ENCODE measurements at regions not wholly inside any gene's neighbourhood (a gene's known extent, or its start where the extent isn't known, plus 50 kb on each side); places are given as distances from the start of the nearest gene placed in this dataset.

DNA sequence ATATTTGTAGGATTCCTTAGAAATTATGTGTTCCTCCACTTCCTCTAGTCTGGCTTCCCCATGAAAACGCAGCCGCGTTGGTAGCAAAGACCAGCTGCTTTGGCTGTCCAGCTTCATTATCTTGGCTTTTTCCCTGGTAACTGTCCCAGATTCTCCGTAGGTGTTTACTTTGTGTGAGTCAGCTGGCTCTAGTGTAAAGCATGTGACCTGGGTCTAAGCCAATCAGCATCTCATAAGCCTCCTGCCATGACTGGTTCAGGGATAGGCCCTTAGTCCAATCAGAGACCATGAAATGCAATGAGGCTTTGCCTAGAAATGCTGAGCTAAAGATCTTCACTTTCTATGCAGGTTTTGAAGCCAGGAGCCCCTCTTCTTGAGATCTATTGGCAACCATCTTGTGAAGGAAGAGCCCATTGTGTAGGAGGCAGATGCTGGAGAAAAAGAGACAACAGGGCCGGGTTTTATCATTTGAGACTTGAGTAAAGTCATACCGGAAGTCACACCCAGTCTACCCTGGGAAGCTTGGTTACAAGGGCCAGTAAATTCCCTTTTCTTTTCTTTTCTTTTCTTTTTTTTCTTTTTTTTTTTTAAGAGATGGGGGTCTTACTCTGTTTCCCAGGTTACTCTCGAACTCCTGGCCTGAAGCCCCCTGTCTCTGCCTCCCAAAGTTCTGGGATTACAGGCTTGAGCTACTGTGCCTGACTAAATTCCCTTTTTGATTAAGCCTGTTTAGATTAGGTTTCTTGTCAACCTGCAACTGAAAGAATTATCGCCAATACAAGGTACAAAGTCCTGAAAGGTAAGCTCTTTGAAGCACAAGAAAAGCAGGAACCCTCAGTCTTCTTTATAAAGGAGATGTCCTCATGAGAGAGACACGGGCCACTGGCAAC, 256.5 kb upstream of the RREB1 start (continued):
- TF ChIP-seq, protein P1, sequence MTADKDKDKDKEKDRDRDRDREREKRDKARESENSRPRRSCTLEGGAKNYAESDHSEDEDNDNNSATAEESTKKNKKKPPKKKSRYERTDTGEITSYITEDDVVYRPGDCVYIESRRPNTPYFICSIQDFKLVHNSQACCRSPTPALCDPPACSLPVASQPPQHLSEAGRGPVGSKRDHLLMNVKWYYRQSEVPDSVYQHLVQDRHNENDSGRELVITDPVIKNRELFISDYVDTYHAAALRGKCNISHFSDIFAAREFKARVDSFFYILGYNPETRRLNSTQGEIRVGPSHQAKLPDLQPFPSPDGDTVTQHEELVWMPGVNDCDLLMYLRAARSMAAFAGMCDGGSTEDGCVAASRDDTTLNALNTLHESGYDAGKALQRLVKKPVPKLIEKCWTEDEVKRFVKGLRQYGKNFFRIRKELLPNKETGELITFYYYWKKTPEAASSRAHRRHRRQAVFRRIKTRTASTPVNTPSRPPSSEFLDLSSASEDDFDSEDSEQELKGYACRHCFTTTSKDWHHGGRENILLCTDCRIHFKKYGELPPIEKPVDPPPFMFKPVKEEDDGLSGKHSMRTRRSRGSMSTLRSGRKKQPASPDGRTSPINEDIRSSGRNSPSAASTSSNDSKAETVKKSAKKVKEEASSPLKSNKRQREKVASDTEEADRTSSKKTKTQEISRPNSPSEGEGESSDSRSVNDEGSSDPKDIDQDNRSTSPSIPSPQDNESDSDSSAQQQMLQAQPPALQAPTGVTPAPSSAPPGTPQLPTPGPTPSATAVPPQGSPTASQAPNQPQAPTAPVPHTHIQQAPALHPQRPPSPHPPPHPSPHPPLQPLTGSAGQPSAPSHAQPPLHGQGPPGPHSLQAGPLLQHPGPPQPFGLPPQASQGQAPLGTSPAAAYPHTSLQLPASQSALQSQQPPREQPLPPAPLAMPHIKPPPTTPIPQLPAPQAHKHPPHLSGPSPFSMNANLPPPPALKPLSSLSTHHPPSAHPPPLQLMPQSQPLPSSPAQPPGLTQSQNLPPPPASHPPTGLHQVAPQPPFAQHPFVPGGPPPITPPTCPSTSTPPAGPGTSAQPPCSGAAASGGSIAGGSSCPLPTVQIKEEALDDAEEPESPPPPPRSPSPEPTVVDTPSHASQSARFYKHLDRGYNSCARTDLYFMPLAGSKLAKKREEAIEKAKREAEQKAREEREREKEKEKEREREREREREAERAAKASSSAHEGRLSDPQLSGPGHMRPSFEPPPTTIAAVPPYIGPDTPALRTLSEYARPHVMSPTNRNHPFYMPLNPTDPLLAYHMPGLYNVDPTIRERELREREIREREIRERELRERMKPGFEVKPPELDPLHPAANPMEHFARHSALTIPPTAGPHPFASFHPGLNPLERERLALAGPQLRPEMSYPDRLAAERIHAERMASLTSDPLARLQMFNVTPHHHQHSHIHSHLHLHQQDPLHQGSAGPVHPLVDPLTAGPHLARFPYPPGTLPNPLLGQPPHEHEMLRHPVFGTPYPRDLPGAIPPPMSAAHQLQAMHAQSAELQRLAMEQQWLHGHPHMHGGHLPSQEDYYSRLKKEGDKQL (CRISPR knock-in tag; IDR thresholded peaks at IDR 0.05; ENCODE audit: borderline replicate concordance): no peak
- TF ChIP-seq COPS2 (conservative IDR thresholded peaks at IDR 0.05) (no peak), SRSF3 (IDR thresholded peaks at IDR 0.05; ENCODE audit: insufficient read depth, low read length) (no peak), SRSF1 (IDR thresholded peaks at IDR 0.05; ENCODE audit: low read depth, low read length) (no peak), C11orf30 (IDR thresholded peaks at IDR 0.05; ENCODE audit: low read depth) (peak; percentile 68), EHMT2 (IDR thresholded peaks at IDR 0.05) (peak; percentile 92), ZNF282 (CRISPR knock-in tag; IDR thresholded peaks at IDR 0.05) (no peak), JUN (IDR thresholded peaks at IDR 0.05; ENCODE audit: borderline replicate concordance, low read depth, low read length) (peak; percentile 75; the same call in 1 of the 2 replicates), JUN (CRISPR knock-in tag; IDR thresholded peaks at IDR 0.05; ENCODE audit: borderline replicate concordance) (no peak), CBFA2T2 (conservative IDR thresholded peaks at IDR 0.05) (peak; percentile 68), ELF4 (CRISPR knock-in tag; IDR thresholded peaks at IDR 0.05) (no peak), ZNF717 (CRISPR knock-in tag; IDR thresholded peaks at IDR 0.05) (no peak), SMAD2 (IDR thresholded peaks at IDR 0.05; ENCODE audit: low read depth, low read length) (no peak), POU5F1 (IDR thresholded peaks at IDR 0.05; ENCODE audit: borderline replicate concordance, low read depth, low read length, partially characterized antibody) (no peak), NCOA2 (IDR thresholded peaks at IDR 0.05; ENCODE audit: partially characterized antibody in 2 of 2) (no peak), ARID1B (IDR thresholded peaks at IDR 0.05) (peak; percentile 37; the same call in 1 of the 2 replicates), YY1 (IDR thresholded peaks at IDR 0.05; ENCODE audit: borderline replicate concordance in 1 of 3, control insufficient read depth in 1 of 3, extremely low read depth in 1 of 3, insufficient read depth in 3 of 3, insufficient read length in 1 of 3, insufficient replicate concordance in 2 of 3, low read depth in 1 of 3, low read length in 2 of 3) (peak in 1 of 3 experiments; percentile 9), BHLHE40 (IDR thresholded peaks at IDR 0.05; ENCODE audit: low read length) (no peak), CHD1 (IDR thresholded peaks at IDR 0.05; ENCODE audit: low read length) (no peak), FOXA1 (IDR thresholded peaks at IDR 0.05; ENCODE audit: borderline replicate concordance) (peak; percentile 79; the same call in 1 of the 2 replicates), STAT5A (IDR thresholded peaks at IDR 0.05; ENCODE audit: borderline replicate concordance, low read length) (no peak)
- TF ChIP-seq, protein P2, sequence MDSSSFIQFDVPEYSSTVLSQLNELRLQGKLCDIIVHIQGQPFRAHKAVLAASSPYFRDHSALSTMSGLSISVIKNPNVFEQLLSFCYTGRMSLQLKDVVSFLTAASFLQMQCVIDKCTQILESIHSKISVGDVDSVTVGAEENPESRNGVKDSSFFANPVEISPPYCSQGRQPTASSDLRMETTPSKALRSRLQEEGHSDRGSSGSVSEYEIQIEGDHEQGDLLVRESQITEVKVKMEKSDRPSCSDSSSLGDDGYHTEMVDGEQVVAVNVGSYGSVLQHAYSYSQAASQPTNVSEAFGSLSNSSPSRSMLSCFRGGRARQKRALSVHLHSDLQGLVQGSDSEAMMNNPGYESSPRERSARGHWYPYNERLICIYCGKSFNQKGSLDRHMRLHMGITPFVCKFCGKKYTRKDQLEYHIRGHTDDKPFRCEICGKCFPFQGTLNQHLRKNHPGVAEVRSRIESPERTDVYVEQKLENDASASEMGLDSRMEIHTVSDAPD (CRISPR knock-in tag; IDR thresholded peaks at IDR 0.05): no peak

Measured in K562 (cell line).